Ecto neural progenitor cell (in vitro differentiated cells): ENCODE measurements at regions not wholly inside any gene's neighbourhood (a gene's known extent, or its start where the extent isn't known, plus 50 kb on each side); places are given as distances from the start of the nearest gene placed in this dataset.
"Not testable (repeated sequence)": the region's sequence is repeated elsewhere in the genome, so short reads cannot be mapped to it uniquely, and the experiment has no call there.

Experiments used
- DNase-seq: peaks from one replicate; pipeline ENCODE4 v3.0.0-alpha.2; 2018; ENCODE audit warnings: low spot score

- no peak for DNase-seq
Measured at GRCh38 chr10:10032991-10033390, 984.7 kb upstream of the CELF2 start.

GRCh38 chr10:10038348-10038747, 979.3 kb upstream of the CELF2 start:
- DNase-seq = no peak

DNA sequence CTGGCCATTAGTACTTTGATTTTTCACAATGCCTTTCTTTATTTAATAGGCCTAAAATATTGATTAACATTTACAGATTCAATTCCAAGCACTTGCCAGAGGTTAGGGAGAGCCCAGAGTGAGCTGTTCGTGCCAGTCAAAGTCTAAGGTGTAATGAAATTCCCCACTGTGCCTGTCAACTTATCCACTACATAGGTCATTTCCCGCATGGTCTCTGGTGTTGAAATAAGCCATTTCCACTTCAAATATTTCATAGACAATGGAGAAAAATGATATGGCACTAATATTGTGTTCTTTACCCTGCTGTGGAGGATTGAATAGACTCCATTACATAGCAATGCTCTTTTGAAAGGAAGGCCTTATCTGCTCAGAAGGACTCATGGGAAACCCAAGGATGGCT, 978.1 kb upstream of the CELF2 start:
- no peak for DNase-seq

- DNase-seq = no peak
Measured at GRCh38 chr10:10043083-10043482, 974.6 kb upstream of the CELF2 start.

DNA sequence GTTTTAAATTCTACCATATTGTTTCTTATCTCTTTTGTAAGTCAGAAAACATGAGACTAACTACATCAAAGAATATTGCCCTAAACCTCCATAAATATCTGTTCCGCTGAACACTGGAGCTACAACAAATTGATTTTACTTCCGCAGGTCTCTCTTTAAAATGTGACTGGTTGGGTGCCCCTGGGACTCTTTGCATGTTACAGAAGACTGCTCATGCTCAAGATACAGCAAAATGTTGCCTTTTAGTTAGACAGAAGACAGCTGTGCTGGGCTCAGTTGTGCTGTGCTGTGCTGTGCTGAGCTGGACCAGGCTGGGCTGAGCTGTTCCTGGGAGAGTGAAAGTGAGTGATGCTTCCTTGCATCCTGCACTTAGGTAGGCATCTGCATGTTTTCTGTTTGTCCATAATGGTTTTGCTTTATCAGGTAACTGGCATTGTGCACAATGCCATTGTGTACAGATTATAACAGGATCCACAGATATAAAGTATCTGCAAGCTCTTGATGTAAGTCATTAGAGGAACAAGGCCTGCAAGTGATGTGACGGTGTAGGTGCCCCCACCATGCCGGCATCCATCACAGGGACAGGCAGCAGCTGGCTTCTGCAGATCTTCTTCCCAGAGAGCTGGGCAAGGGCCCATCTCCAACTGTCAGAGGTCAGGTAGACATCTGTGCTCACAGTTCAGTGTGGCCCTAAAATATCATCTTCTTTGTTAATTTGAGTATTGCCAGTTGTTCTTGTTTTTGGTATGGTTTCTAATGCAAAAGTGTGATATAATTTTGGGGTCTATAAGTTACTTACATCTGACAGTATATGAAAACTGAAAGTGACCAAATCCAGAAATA, 972.5 kb upstream of the CELF2 start:
- no peak for DNase-seq

GRCh38 chr10:10045765-10046028, 972.0 kb upstream of the CELF2 start:
- DNase-seq = no peak

DNA sequence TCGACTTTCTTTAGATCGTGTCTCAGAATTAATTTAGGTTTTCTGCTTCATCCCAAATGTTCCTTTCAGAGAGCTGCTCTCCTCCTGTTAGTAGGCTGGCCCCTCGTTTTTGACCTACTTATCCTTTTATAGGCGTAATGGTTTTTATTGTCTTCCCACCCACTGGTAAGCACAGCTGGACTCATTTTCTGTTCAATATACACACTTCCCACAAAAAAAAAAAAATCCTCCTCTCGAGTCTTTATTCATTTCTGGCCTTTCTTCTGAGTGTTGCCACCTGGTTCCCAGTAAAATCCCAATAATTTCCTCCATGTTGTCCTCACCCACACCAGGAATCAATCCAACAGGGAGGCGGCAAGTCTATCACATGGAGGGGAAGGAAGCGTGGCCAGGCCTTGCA, 970.2 kb upstream of the CELF2 start:
- DNase-seq = no peak

- DNase-seq = no peak
Measured at GRCh38 chr10:10053051-10053450, 964.6 kb upstream of the CELF2 start.

DNA sequence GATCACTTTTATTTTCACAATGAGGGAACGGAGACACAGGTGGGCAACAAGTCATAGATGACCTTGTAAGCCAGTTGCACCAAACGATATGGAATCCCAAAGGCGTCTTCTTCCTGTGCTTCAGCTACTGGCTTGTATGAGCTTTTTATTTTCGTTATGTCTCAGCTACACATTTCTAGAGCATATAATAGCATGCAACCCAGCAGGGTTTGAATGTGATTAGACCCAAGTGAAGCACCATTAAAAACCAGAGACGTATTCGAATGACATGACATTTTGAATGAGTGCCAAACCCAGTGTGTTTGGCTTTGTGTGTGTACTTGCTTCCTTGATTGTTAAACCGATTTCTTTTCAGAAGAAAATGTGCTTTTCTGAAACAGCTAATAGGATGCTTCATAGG, 963.2 kb upstream of the CELF2 start:
- no peak for DNase-seq

- no peak for DNase-seq
Measured at GRCh38 chr10:10055656-10056442, 961.8 kb upstream of the CELF2 start.

- DNase-seq = no peak
Measured at GRCh38 chr10:10056961-10057360, 960.7 kb upstream of the CELF2 start.

GRCh38 chr10:10067644-10068043, 950.0 kb upstream of the CELF2 start:
- DNase-seq = no peak

DNA sequence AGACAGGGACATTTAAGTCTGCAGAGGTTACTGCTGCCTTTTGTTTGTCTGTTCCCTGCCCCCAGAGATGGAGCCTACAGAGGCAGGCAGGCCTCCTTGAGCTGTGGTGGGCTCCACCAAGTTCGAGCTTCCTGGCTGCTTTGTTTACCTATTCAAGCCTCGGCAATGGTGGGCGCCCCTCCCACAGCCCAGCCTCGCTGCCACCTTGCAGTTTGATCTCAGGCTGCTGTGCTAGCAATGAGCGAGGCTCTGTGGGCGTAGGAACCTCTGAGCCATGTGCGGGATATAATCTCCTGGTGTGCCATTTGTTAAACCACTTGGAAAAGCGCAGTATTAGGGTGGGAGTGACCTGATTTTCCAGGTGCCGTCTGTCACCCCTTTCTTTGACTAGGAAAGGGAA, 942.8 kb upstream of the CELF2 start:
- not testable (repeated sequence) for DNase-seq

DNA sequence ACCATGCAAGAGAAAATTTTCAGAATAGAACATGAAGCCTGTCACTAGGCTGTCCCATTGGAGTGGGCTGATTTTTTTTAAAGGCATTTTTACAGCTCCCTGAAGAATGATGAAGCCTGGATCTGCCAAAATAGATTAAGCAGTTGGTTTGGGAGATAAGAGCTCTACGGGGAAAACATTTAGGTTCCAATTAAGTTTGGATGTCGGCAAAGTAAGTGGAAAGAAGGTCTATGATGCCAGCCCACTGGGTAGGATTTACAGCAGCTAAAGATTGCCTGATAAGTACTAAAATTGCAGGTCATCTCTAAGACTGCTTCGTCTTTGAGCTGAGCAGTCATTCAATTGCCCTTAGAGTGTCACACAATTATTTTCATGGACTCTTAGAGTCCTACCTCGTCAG, 939.2 kb upstream of the CELF2 start:
- DNase-seq = no peak

GRCh38 chr10:10092581-10092980, 925.1 kb upstream of the CELF2 start:
- peak; percentile 52 for DNase-seq

DNA sequence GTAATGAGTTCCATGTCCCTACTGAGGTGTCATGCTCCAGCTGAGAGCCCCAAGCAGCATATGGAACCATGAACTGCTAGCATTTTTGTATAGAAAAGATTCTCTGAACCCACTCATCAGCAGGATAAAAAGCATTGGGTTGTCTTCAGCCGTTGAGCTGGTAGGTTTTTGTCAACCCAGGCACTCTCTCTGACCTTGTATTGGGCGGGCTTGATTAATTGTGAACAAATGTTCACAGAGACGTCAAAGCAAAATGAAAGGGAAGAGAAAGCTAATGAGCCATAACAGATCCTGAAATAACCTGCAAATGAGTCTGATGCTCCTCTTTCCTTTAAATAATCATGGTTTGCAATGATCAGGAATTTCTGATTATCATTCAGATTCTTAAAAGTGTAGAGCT, 924.7 kb upstream of the CELF2 start:
- DNase-seq = no peak

DNA sequence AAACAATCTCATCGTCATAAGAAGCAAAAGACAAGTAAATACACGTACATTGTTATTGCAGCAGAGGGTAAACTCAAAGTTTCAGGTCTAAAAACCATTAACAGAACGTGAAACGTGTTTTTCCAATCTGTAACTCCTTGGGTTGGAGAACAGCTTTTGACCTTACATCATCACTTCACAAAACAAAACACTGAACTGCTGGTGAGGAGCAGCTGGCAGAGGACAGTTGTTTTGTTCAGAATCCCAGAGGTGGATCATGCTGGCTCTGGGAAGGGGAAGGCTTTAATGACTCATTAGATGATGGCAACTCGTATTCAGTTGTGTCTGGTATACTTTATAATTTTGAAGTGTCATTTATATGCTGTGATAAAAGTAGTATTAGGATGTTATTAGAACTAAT, 923.0 kb upstream of the CELF2 start:
- no peak for DNase-seq

DNA sequence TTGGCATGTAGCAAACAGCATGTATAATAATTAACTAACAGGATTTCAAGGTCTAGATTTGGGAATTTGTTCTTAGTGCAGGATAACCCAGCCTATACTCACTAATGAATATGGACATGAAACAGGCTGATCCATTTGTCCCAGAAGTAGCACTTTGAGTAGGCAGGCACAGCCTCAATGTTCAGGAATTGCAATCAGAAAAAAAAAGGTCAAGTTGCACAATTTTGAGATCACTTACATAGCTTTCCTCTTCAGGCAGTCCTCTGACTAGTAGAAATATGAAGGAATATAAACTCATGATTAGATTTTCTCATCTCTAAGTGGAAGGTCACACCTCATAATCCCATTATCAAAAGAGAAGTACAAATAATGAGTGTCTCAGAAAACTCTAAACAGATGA, 921.4 kb upstream of the CELF2 start:
- DNase-seq = no peak

GRCh38 chr10:10096898-10097297, 920.8 kb upstream of the CELF2 start:
- DNase-seq = no peak

GRCh38 chr10:10101106-10101505, 916.6 kb upstream of the CELF2 start:
- DNase-seq = no peak

GRCh38 chr10:10110844-10111490, 906.7 kb upstream of the CELF2 start:
- DNase-seq = no peak

GRCh38 chr10:10118131-10118530, 899.5 kb upstream of the CELF2 start:
- DNase-seq = no peak

GRCh38 chr10:10120671-10121070, 897.0 kb upstream of the CELF2 start:
- DNase-seq = no peak
